GM23338 (cell line): ENCODE measurements at regions not wholly inside any gene's neighbourhood (a gene's known extent, or its start where the extent isn't known, plus 50 kb on each side); places are given as distances from the start of the nearest gene placed in this dataset.
A peak's percentile ranks its signal among the peaks of the same experiment; 100 is the strongest.

ENCODE experiments used
- ATAC-seq: fragments of 200-7000 bp; cut with Tn5 transposase; 3 replicates; pipeline ENCODE4 v1.9.1; 2020
- DNase-seq: peaks from one replicate; pipeline ENCODE4 v3.0.0-alpha.2; 2015; ENCODE audit warnings: low spot score
- H2AFZ ChIP-seq: fragments of 200-600 bp; sonication (generic); 2 replicates; pipeline ENCODE4 v1.8.0; 2016; ENCODE audit warnings: antibody characterized with exemption, mild to moderate bottlenecking, moderate library complexity
- H3F3A ChIP-seq: fragments of 200-600 bp; sonication (generic); replicated peaks from 2 replicates; pipeline ENCODE4 v1.8.0; 2017; ENCODE audit warnings: antibody characterized with exemption, mixed run types, low read depth
- H3K27ac ChIP-seq: fragments of 200-600 bp; sonication (generic); 2 replicates; pipeline ENCODE4 v1.6.1; 2016; ENCODE audit warnings: low read depth
- H3K27me3 ChIP-seq: fragments of 200-600 bp; sonication (generic); 2 replicates; pipeline ENCODE4 v1.8.0; 2016; ENCODE audit warnings: mild to moderate bottlenecking, mixed run types, moderate library complexity; ENCODE audit not compliant: insufficient read depth
- H3K36me3 ChIP-seq: fragments of 200-600 bp; sonication (generic); 2 replicates; pipeline ENCODE4 v1.8.0; 2016; ENCODE audit warnings: mild to moderate bottlenecking; ENCODE audit not compliant: insufficient read depth
- H3K4me1 ChIP-seq: fragments of 200-600 bp; sonication (generic); 2 replicates; pipeline ENCODE4 v1.8.0; 2016; ENCODE audit warnings: mild to moderate bottlenecking, moderate library complexity; ENCODE audit not compliant: insufficient read depth
- H3K4me2 ChIP-seq: fragments of 200-600 bp; sonication (generic); 2 replicates; pipeline ENCODE4 v1.7.1; 2017; ENCODE audit warnings: mixed run types
- H3K4me3 ChIP-seq: fragments of 200-600 bp; sonication (generic); 2 replicates; pipeline ENCODE4 v1.6.1; 2016; ENCODE audit warnings: mixed run types
- H3K79me2 ChIP-seq: fragments of 200-600 bp; sonication (generic); replicated peaks from 2 replicates; pipeline ENCODE4 v1.8.0; 2017; ENCODE audit warnings: mild to moderate bottlenecking; ENCODE audit not compliant: insufficient read depth
- H3K9me2 ChIP-seq: fragments of 200-600 bp; sonication (generic); 2 replicates; pipeline ENCODE4 v1.8.0; 2017; ENCODE audit not compliant: insufficient read depth
- H4K20me1 ChIP-seq: fragments of 200-600 bp; sonication (generic); replicated peaks from 2 replicates; pipeline ENCODE4 v1.8.0; 2017; ENCODE audit warnings: mild to moderate bottlenecking; ENCODE audit not compliant: insufficient read depth
- H3K27ac Mint-ChIP-seq: 2 replicates; pipeline ENCODE4 v1.8.0; 2020; ENCODE audit warnings: inconsistent platforms, mild to moderate bottlenecking, moderate library complexity, mixed read lengths
- H3K27me3 Mint-ChIP-seq: 3 replicates; pipeline ENCODE4 v1.8.0; 2022; ENCODE audit warnings: low read depth, mild to moderate bottlenecking, moderate library complexity, mixed read lengths, inconsistent platforms; ENCODE audit not compliant: insufficient read depth, poor library complexity
- H3K36me3 Mint-ChIP-seq: 3 replicates; pipeline ENCODE4 v1.8.0; 2021; ENCODE audit warnings: low read depth, mild to moderate bottlenecking, inconsistent platforms, moderate library complexity, mixed read lengths
- H3K4me1 Mint-ChIP-seq: 3 replicates; pipeline ENCODE4 v1.8.0; 2020; ENCODE audit warnings: mild to moderate bottlenecking, inconsistent platforms, mixed read lengths
- H3K4me3 Mint-ChIP-seq: 3 replicates; pipeline ENCODE4 v1.8.0; 2021; ENCODE audit warnings: moderate library complexity, mild to moderate bottlenecking, inconsistent platforms, mixed read lengths
- H3K9me3 Mint-ChIP-seq: 3 replicates; pipeline ENCODE4 v1.8.0; 2020; ENCODE audit warnings: moderate library complexity, mild to moderate bottlenecking, inconsistent platforms, mixed read lengths
- CREB1 ChIP-seq: fragments of 250-450 bp; sonication (Bioruptor Pico); IDR thresholded peaks from 2 replicates; pipeline ENCODE4 v1.5.0; 2020; ENCODE audit warnings: low read depth, mild to moderate bottlenecking, moderate library complexity
- CTCF ChIP-seq, 2 experiments: fragments of 200-600 bp in 1 of 2; sonication (generic) in 1 of 2; conservative IDR thresholded peaks; 2 replicates each; pipeline versions ENCODE4 v1.5.1 to v1.6.1; 2016 to 2017; ENCODE audit warnings: antibody characterized with exemption in 2 of 2, low read depth in 2 of 2, mild to moderate bottlenecking in 2 of 2, moderate library complexity in 1 of 2
- REST ChIP-seq: IDR thresholded peaks from one replicate; pipeline ENCODE4 v1.6.1; 2018; ENCODE audit warnings: antibody characterized with exemption; ENCODE audit not compliant: unreplicated experiment
- ZNF114 ChIP-seq: fragments of 250-450 bp; sonication (Bioruptor Pico); IDR thresholded peaks from 2 replicates; pipeline ENCODE4 v1.5.0; 2020; ENCODE audit warnings: mild to moderate bottlenecking, moderate library complexity
- ZNF462 ChIP-seq: fragments of 250-450 bp; sonication (Bioruptor Pico); IDR thresholded peaks from 2 replicates; pipeline ENCODE4 v1.5.0; 2020; ENCODE audit warnings: mild to moderate bottlenecking, moderate library complexity

- TF ChIP-seq REST = no peak
- TF ChIP-seq CTCF (conservative IDR thresholded peaks at IDR 0.05; ENCODE audit: low read depth in 2 of 2) = no peak
Measured at GRCh38 chr5:166505067-166505466, 1786.4 kb upstream of the WWC1 start (continued).

- TF ChIP-seq CTCF (conservative IDR thresholded peaks at IDR 0.05; ENCODE audit: low read depth in 2 of 2) = no peak
- Histone ChIP-seq H3F3A (no peaks in the 10 kb centered on the region), H3K9me2 (no peaks in the 10 kb centered on the region; the same call in 1 of the 2 replicates), H3K36me3 (no peaks in the 10 kb centered on the region), H3K27me3 (no peaks in the 10 kb centered on the region), H4K20me1 (no peaks in the 10 kb centered on the region; the same call in 1 of the 2 replicates), H3K27ac (no peak overlapping the region), H3K4me2 (no peak overlapping the region), H3K4me3 (no peak overlapping the region), H2AFZ (no peak overlapping the region), H3K79me2 (no peaks in the 10 kb centered on the region), H3K4me1 (no peaks in the 10 kb centered on the region)
- Mint-ChIP-seq H3K27ac (no peak overlapping the region), H3K27me3 (no peaks in the 10 kb centered on the region), H3K4me3 (no peak overlapping the region), H3K4me1 (peaks cover 4% of the 10 kb centered on the region; the same call in 2 of the 3 replicates), H3K36me3 (no peaks in the 10 kb centered on the region), H3K9me3 (no peaks in the 10 kb centered on the region)
- ATAC-seq (no peak), DNase-seq (peak; percentile 11)
Measured at GRCh38 chr5:166505544-166505943, 1785.9 kb upstream of the WWC1 start.

GRCh38 chr5:166507810-166508425, 1783.5 kb upstream of the WWC1 start:
- Mint-ChIP-seq H3K9me3 (no peaks in the 10 kb centered on the region), H3K4me1 (peaks cover 4% of the 10 kb centered on the region; the same call in 2 of the 3 replicates), H3K36me3 (no peaks in the 10 kb centered on the region), H3K4me3 (no peak overlapping the region), H3K27me3 (no peaks in the 10 kb centered on the region), H3K27ac (no peak overlapping the region)
- H4K20me1 ChIP-seq = no peaks in the 10 kb centered on the region; the same call in 1 of the 2 replicates
- no peaks in the 10 kb centered on the region for H3K9me2 ChIP-seq
- H3K4me3 ChIP-seq = no peak overlapping the region
- H3K36me3 ChIP-seq = no peaks in the 10 kb centered on the region
- no peak overlapping the region for H2AFZ ChIP-seq
- H3K79me2 ChIP-seq = no peaks in the 10 kb centered on the region
- ATAC-seq = no peak
- H3K4me1 ChIP-seq = no peaks in the 10 kb centered on the region
- DNase-seq = no peak
- H3F3A ChIP-seq = no peaks in the 10 kb centered on the region
- H3K27me3 ChIP-seq = no peaks in the 10 kb centered on the region
- H3K27ac ChIP-seq = no peak overlapping the region
- no peak overlapping the region for H3K4me2 ChIP-seq
- TF ChIP-seq CREB1 (CRISPR knock-in tag) (no peak), ZNF114 (no peak), ZNF462 (CRISPR knock-in tag) (no peak)
